ENCODE measurements at regions not wholly inside any gene's neighbourhood (a gene's known extent, or its start where the extent isn't known, plus 50 kb on each side); places are given as distances from the start of the nearest gene placed in this dataset.

DNA sequence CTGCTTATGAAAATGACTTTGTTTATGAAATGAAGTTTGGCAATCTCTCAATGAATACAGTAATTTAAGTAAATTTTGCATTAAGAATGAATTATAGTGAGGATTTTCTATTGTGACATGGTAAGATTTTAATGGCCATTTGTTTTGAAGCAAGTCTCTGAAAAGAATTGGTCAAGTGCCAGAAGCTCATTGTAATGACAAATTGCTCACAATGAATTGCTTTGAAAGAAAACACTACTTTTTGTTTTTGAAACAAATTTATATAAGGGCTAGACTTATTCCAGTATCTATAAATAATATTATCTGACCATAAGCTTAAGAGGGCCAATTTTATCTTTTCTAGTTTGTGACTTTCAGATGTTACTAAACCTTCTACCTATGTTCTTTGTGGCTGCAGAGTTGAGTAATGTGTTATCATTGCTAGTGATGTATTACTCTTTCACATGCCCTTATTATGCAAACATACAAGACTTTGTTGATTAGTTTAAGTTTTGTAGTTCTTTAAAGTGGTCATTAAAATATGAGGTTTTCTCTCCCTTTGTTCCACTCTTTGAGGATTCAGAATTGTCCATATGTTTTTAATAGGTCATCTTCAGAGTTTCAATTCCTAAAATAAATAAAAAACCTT lies 93.0 kb upstream of the ZNF608 start:
- DNase-seq (ENCODE audit: low spot score), result no peak

DNA sequence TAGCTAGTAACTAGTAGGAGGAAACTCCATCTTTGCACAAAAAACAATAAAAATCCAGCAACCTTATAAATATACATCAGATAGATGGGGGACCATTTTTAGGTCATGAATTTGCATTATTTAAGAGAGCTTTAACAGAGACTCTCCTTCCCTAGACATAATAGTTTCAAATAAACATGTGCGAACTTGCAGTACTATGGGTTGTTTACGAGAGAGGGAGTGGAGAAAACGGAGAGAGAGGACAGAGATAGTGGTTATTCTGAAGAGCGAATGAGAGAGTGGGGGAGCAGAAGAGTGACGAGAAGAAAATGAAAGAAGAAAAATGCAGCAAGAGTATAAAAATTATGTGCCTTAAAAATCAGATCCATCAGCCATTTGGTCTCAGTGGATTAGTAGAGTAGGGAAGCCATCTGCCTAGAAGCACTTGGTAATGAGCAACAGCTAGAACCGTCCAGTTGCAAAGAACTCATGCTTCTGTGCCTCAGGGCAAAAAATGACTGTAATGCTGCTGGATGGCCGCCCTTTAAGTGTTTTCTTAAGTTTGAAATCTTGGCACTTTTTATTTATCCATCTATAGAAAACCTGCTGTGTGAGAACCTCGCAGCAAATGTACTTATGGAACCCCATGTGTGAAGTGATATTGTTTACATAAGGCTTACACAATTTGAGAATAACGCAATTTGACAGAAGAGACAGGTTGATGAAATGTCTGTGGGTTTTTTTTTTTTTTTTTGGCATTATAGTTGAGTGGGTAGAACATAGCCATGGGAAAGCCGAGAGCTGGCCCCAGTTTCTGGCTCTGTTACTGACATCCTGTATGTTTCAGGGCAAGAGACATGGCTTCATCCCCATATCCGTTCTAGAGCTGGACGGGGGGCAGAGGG lies 95.6 kb upstream of the ZNF608 start:
- no peak for DNase-seq (ENCODE audit: low spot score)

DNA sequence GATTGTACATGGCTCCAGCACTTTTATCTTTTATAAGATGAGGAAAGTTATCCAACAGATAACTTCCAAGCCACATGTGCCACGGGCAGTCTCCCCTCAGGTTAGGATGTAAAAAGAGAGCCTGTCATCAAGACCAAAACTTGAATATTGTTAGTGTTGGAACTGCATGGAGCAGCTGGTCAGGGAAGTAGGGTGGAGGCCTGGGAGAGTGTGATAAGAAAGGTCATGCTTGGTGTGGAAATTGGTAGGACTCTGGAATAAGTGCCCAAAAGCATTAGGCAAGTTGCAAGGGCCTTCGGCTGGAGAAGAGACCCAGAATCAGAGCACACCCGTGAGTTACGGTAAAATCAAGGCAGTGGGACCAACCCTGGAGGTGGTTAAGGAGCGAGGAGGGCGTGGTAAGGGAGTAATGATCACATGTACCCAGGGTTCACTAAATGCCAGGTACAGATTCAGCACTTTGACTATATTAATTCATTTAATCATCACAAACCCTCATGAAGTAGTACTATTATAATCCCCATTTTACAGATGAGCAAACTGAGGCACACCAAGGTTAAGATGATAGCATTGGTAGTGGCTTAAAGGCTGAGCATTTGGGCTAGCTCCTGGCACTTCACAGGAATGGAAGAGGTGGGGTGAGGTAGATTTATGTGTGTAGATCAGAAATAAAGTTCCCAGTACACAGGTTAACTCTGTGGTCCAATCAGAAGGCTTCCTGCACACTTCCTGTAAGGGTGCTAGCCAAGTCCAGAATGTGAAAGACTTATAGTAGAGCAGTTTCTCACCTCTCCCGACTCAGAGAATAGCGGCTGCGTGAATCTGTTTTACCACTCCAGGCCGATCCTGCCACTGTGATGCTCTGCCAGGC lies 96.5 kb upstream of the ZNF608 start:
- DNase-seq (ENCODE audit: low spot score), result no peak

DNA sequence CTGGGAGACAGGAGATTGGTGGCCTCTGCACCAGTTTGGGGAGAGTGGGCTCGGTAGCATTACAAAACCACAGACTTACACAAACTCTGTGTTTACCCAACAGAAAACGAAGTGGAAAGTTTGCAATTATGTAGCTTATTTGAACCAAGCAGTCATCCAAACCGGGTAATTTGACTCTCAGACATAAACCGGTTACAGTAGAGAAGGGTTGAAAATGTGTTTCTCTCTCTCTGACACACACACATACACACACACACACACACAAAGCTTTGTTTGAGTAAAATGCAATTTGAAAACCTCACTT lies 97.1 kb upstream of the ZNF608 start:
- no peak for DNase-seq (ENCODE audit: low spot score)

DNA sequence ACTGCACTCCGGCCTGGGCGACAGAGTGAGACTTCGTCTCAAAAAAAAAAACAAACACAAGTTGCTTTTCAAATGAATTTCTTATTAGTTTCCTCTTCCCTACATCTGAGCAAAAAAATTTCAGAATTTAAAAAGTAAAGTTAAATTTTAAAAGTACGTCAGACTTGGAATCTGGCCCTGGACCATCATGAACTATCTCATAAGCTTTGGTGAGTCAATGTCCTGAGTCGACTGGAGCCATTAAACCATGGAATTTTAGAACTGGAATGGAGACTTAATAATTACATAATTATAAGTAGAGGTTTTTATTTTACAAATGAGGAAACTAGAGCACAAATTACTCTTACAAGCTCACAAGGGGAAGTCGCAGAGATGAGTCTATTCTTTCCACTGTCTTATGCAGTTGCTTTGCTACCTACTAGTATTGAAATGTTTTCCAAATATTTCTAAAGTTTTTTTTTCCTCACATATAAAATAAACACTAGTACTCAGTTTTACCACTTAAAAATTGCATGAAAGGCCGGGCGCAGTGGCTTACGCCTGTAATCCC lies 98.0 kb upstream of the ZNF608 start:
- no peak for DNase-seq (ENCODE audit: low spot score)

- DNase-seq (ENCODE audit: low spot score), result no peak
Measured at GRCh38 chr5:124847907-124848306, 101.5 kb upstream of the ZNF608 start.

DNA sequence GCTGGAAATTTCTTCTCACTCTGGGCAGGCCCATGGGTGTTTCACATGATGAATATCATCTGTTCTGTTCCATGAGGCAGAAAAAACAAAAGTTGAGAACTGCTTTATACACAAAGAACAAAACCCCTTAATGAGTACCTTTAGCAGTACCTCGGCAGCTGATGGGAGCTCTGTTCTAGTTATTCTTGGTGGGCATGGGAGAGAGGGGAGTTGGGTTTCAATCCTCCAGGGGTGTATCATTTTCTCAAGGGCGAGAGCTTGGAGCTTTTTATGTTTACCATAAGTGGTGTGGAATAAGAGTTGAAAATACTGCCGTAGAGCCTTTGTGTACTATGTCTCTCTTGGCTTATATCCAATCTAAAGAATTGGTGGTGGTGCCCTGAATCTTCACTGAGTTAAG lies 103.3 kb upstream of the ZNF608 start:
- no peak for DNase-seq (ENCODE audit: low spot score)

DNA sequence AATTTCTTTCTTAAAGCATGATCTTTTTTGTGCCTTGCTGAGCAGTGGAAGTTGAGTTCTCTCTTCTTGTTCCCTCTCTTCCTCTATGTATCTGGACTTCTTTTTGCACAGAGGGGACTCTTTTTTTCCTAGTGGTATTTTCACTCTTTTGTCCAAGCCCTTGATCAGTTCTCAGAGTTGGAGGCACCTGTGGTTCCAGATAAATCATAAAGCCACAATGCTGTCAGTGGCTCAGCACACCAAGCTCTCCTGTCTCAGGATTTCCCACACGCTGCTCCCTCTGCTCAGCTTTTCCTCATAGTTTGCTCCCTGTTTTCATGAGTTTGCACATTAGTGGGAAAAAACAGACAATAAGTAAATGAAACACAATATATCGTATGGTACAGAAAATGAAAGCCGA lies 110.3 kb upstream of the ZNF608 start:
- DNase-seq (ENCODE audit: low spot score), result no peak

- DNase-seq (ENCODE audit: low spot score), result no peak
Measured at GRCh38 chr5:124858612-124859011, 112.2 kb upstream of the ZNF608 start.

- no peak for DNase-seq (ENCODE audit: low spot score)
Measured at GRCh38 chr5:124859027-124859426, 112.6 kb upstream of the ZNF608 start.

- no peak for DNase-seq (ENCODE audit: low spot score)
Measured at GRCh38 chr5:124859556-124860290, 113.3 kb upstream of the ZNF608 start.

GRCh38 chr5:124860291-124860655 lies 113.8 kb upstream of the ZNF608 start:
- no peak for DNase-seq (ENCODE audit: low spot score)

DNA sequence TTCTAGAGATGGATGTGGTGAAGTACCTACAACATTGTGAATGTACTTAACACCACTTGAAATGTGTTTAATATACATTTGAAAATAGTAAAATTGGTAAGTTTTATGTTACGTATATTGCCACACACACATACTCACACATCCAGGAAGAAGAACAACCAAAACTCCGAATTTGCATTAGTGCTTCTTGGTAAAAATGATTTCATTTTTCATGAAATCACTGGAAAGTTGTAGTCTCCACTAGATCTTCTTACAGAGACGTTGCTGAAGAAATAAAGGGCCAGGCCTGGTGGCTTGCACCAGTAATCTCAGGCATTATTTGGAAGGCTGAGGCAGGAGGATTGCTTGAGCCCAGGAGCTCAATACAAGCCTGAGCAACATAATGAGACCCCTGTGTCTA lies 118.6 kb upstream of the ZNF608 start:
- no peak for DNase-seq (ENCODE audit: low spot score)

- DNase-seq (ENCODE audit: low spot score), result no peak
Measured at GRCh38 chr5:124865603-124866354, 119.3 kb upstream of the ZNF608 start.

- DNase-seq (ENCODE audit: low spot score), result no peak
Measured at GRCh38 chr5:124866355-124867136, 120.1 kb upstream of the ZNF608 start.

DNA sequence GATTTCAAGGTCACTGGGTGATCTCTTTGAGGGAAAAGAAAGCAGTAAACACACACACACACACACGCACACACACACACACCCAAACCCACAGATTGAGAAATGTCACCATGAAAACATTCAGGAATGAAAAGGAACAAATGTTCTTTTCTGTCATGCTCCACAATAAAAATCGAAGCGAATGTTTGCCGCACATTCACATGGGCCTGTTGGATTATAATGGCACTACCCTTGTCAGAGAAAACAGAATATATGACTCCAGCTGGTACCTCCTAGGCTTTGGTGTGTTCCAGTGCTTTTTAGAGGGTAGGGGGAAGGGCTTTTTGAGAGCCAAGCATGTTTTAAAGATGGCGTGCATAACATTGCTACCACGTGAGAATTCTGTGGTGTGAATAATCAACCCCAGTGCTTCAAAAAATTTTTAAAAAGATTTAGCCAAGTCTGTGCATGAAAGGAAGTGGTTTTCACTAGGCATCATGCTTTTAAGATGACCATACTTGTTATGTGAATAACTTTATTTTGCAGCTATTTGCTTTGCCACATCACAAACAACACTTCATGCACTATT lies 120.8 kb upstream of the ZNF608 start:
- DNase-seq (ENCODE audit: low spot score), result peak; percentile 58

DNA sequence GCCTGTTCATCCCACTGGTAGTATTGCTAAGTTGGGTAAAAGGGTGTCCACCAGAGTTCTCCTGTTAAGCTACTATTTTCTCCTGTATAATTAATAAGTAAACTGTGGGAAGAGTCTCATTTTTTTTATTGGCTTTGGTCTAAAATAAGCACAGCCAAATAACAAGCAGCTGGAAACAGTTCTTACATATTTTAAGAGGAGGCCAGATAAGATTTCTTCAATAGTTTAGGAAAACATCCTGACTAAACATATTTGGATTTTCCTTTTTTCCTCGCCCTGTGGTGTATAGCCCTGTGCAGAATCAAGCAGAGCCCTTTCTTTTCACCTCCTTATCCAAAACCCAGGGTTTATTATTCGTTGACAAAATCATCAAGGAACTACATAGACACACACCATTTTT lies 122.2 kb upstream of the ZNF608 start:
- DNase-seq (ENCODE audit: low spot score), result no peak

- no peak for DNase-seq (ENCODE audit: low spot score)
Measured at GRCh38 chr5:124869426-124870033, 123.1 kb upstream of the ZNF608 start.

GRCh38 chr5:124870070-124870469 lies 123.6 kb upstream of the ZNF608 start:
- DNase-seq (ENCODE audit: low spot score), result no peak
